HepG2 (cell line): ENCODE measurements at regions not wholly inside any gene's neighbourhood (a gene's known extent, or its start where the extent isn't known, plus 50 kb on each side); places are given as distances from the start of the nearest gene placed in this dataset.

ENCODE experiments used
- JUN ChIP-seq: sonication (generic); formaldehyde crosslinking; IDR thresholded peaks from 2 replicates; pipeline ENCODE4 v1.4.0; 2020; ENCODE audit warnings: mild to moderate bottlenecking, missing genetic modification reagents
- ZKSCAN1 ChIP-seq: fragments of 150-350 bp; IDR thresholded peaks from 2 replicates; pipeline ENCODE4 v1.6.1; 2014; ENCODE audit warnings: low read length

GRCh38 chr4:96205143-96205936, 365.4 kb downstream of the PDHA2 start:
- TF ChIP-seq JUN (no peak), ZKSCAN1 (no peak)
